HUDEP-2 (cell line): ENCODE measurements at regions not wholly inside any gene's neighbourhood (a gene's known extent, or its start where the extent isn't known, plus 50 kb on each side); places are given as distances from the start of the nearest gene placed in this dataset.
"Not testable (repeated sequence)": the region's sequence is repeated elsewhere in the genome, so short reads cannot be mapped to it uniquely, and the experiment has no call there.

Source experiments
- DNase-seq, 76 experiments: peaks; one replicate each; lab custom pipeline; 2025; ENCODE audit not compliant: unreplicated experiment in 76 of 76; lab: John Stamatoyannopoulos, UW

DNA sequence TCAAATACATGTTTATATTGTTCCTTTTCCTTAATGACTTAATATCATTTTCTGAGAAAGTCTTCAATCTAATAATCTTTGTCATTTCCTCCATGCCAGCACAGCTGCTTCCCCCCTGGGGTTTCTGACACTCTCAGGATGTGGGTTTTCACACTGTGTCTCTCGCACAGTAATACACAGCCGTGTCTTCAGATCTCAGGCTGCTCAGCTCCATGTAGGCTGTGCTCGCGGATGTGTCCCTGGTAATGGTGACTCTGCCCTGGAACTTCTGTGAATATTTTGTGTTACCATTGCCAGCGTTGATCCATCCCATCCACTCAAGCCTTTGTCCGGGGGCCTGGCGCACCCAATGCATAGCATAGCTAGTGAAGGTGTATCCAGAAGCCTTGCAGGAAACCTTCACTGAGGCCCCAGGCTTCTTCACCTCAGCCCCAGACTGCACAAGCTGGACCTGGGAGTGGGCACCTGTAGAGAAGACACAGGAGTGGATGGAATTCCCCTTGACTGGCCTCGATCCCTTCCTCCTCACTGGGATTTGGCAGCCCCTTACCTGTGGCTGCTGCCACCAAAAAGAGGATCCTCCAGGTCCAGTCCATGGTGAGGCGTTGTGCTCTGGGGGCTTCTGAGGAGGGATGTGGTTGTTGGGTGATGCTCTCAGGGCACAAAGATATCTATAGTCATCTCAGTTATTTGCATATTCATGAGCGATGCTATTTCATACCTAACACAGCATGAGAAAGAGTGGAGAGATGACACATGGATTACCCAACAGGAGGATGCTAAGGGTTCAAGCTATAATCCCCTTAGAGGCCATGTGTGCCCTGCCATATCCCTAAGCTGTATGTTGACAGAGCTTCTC is 478.8 kb downstream of the TMEM121 start:
- not testable (repeated sequence) for DNase-seq

DNA sequence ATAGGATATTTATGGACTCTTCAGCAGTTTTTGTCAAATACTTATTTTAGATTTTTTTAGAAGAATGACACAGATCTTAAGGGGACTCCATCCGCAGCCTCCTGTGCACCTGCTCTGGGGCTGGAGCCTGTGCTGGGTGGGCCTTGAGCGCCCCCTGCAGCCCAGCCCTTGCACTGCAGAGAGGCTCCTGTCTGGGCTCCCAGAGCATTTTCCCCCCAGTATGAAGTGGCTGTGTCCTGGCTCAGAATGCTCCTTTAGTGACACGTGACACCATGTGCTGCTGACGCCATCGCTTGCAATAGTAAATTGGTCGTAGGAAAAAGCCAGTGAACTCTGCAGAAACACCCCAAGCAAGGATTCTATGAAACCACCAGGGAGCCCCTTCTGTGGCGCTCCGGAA is 479.7 kb downstream of the TMEM121 start:
- peak in 13 of 76 experiments; percentile 1 to 24 (median 6) for DNase-seq

DNA sequence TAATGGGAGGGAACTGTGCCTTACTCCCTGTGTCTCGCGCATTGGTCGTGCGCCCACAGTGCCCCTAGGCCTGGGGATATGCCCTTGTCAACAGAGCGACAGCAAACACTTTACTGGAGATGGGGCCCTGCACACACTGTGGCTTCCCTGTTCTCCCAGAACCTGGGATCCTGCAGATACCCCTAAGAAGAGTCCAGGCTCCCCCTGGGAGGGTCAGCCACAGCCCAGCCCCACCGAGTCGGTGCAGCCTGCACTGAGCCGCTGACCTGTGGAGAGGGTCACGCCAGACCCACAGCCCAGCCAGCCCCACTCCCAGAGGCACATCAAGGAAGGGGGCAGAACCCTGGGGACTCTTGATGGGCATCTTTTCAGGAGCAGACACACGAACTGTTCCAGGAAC is 480.3 kb downstream of the TMEM121 start:
- DNase-seq: not testable (repeated sequence)

DNA sequence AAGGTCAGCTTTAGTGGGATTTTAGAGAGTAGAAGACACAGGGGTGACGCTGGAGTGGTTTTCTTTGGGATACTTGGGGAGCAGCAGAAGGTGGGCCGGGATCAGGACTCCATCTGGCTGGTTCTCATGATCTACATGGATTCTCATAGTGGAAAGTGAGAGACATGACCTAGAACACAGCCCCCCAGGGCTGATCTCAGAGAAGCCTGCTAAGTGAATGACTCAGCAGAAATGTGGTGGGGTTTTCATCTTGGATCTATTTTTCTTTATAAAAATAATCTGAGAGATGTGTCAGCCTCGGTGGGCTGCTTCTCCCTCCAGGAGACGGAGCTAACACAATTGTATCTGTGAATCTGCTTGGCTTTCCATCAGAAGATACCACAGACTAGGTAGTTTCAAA is 484.4 kb downstream of the TMEM121 start:
- no peak for DNase-seq

DNA sequence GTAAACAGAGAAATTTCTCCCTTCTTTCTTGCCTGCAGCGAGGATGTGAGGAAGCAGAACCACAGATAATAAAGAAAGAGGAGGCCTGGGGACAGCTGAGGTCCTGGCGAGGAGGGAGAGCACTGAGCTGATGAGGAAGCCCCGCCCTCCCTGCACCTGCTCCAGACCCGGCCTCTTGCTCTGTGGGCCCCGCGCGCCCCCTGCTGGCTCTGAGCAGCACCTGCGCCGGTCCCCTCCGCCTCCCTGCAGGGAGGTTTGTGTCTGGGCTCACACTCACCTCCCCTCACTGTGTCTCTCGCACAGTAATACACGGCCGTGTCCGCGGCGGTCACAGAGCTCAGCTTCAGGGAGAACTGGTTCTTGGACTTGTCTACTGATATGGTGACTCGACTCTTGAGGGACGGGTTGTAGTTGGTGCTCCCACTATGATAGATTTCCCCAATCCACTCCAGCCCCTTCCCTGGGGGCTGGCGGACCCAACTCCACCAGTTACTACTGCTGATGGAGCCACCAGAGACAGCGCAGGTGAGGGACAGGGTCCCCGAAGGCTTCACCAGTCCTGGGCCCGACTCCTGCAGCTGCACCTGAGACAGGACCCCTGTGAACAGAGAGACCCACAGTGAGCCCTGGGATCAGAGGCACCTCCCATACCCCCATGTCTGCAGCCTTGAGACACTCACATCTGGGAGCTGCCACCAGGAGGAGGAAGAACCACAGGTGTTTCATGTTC is 485.4 kb downstream of the TMEM121 start:
- peak in 57 of 76 experiments; percentile 2 to 71 (median 30) for DNase-seq

DNA sequence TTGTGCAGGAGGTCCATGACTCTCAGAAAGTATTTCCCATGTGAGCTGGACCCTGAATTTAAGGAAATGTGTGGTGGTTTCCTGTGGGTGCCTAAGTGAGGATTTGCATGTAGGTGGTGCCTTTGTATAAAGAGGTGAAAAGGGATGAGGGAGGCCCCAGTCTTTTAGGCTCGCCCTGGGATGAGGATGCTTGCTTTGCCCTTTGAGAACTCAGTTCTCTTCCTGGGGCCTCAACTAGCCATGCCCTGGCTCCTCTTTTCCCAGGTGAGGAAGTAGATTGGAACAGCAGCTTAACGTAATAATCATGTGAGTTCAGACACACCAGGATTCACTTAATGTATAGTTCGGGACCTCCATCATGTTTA is 486.0 kb downstream of the TMEM121 start:
- DNase-seq: not testable (repeated sequence)

DNA sequence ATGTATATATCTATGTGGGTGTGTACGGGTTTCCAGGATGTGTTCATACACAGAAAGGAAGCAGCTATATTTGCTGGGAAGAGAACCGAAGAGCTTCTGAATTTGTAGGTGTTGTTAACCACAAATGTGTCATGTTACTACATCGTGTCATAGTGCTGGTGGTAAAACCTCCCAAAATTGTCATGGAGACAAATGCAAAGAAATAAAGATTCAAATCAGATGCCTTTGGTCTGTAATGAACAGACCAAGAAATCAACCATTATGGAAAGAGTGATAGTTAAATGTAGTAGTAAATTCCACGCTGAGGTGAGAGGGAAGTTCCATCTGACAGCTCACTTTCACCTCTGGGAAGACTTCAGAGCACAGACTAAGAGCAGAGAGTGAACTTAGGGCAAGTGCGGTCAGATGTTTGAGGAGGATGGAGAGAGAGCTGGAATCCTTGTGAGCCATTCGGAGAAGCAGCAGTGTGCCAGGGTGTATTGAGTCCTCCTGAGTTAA is 487.5 kb downstream of the TMEM121 start:
- no peak for DNase-seq

DNA sequence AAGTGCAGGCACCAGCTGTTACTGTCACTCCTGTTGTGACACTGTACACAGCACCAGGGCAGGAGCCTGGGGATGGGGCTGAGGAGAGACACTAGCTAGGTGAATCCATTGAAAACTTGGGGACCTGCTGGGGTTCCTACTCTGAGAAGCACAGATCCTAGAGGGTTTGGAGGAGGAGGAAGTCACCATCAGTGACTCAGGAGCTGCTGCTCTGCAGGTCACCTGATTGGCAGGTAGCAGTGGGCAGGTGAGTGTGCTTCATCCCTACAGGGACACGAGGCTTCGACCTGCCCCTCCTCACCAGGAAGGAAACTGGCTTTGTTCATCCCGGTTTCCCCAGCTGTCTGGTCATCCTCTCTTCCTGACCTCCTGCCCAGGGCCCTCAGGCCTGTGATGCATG is 491.6 kb downstream of the TMEM121 start:
- not testable (repeated sequence) for DNase-seq

DNA sequence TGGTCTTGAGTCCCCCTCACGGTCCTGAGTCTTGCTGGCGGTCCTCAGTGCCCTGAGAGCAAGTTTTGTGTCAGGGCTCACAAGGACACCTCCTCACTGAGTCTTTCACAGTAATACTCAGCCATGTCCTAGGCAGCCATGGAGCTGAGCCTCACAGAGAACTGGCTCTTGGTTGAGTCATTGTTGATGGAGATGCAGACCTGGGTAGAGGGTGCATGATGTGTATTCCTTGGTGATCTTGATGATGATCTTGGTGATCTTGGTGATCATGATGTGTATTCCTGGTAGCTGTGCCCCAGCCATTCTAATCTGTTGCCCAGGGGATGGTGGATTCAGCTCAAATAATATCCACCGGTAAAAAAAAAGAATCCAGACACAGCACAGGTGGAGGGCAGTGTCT is 495.4 kb downstream of the TMEM121 start:
- no peak for DNase-seq

DNA sequence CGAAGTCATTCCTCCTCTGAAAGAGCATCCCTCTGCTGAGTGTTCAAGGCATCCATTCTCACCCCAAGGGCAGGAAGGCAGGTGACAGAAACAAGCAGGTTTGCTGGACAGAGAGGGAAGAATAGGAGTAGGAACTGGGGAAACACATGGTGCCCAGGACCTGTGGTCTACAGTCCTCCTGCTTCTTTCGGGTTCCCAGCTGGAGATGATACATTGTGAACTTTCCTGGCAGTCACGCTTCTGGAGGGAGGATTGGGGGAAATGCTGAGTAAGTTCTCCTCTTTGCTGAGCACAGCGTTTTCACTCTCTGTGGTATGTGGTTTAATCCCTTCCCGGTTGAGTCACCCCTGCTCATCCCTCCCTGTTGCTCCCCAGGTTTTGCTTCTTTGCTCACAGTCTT is 496.3 kb downstream of the TMEM121 start:
- DNase-seq: not testable (repeated sequence)

DNA sequence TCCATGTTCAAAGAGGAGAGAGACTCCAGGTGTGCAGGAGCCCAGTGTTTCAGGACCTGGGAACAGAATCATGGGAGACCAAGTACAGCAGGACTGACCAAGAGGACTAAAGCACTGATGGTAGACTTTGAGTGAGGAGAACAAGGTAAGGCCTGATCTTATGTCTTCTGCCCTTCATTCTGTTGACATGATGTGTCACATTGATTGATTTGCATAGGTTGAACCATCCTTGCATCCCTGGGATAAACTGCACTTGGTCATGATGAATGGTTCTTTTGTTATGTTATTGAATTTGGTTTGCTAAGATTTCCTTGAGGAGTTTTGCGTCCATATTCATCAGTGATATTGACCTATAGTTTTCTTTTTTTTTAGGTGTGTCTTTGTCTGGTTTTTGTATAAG is 497.0 kb downstream of the TMEM121 start:
- DNase-seq: no peak

DNA sequence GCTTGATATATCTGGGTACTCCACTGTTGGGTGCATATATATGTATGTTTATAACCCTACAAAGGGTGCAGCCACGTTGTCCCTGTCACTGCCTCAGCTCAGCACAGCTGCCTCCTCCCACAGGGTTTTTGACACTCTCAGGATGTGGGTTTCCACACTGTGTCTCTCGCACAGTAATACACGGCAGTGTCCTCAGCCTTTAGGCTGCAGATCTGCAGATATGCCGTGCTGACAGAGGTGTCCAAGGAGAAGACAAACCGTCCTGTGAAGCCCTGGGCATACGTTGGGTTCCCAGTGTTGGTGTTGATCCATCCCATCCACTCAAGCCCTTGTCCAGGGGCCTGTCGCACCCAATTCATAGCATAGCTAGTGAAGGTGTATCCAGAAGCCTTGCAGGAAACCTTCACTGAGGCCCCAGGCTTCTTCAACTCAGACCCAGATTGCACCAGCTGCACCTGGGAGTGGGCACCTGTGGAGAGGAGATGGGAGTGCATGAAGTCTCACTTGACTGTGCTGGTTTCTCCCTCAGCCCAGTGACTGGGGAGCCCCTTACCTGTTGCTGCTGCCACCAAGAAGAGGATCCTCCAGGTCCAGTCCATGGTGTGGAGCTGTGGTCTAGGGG is 498.7 kb downstream of the TMEM121 start:
- DNase-seq: no peak

DNA sequence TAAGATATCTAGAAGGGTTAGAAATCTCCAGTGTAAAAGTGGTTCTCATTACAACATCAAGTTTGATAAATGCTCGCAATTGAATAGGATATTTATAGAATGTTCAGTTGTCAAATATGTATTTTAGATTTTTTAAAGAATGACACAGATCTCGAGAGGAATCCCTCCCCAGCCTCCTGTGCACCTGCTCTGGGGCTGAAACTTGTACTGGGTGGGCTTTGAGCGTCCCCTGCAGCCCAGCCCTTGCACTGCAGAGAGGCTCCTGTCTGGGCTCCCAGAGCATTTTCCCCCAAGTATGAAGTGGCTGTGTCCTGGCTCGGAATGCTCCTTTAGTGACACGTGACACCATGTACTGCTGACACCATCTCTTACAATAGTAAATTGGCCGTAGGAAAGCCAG is 499.6 kb downstream of the TMEM121 start:
- DNase-seq: no peak

DNA sequence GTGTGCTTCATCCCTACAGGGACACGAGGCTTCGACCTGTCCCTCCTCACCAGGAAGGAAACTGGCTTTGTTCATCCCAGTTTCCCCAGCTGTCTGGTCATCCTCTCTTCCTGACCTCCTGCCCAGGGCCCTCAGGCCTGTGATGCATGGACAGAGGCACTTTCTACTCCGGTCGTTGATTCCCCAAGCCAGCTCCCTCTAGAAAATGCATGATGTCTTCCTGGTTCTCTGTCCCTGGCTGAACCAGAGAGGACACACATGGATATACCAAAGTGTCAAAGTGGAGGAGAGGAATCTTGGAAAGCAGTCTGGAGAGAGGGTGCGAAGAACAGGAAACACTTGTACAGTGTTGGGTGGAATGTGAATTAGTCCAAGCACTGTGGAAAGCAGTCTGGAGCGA is 501.4 kb downstream of the TMEM121 start:
- DNase-seq: not testable (repeated sequence)

DNA sequence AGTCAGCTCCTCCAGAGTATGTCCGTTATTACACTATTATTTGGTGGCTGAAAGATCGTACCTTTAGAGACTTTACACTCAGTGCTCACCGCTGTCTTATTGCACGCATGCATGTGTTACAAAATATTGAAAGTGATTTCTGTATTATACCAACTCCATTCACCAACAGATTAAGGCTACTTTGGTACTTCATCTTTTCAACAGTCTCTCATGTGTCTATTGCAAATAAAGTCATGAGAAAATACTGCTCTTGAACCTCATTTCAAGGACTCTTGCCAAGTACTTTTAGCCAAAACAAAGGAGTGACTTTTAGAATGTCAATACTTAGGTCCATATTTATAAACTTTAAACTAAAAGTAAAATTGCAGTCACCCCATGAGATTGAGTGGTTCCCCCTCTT is 503.6 kb downstream of the TMEM121 start:
- no peak for DNase-seq

DNA sequence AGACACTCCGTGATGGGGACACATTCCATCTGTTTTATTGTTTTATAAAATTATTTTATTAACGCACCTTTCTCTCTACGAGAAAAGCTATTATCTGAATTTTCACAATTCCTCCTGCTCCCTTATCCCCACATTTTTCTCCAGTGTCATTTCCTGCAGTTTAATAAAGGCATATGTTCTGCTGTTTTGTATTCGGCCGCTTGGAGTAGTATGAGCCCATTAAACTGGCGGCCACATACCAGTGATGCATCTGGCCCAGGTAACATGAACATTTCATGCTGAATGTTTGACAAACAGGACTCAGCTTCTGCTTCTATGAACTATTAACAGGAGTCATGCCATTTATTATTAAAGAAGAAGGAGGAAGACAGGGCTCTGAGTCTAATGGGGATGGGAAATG is 511.0 kb downstream of the TMEM121 start:
- DNase-seq: no peak

DNA sequence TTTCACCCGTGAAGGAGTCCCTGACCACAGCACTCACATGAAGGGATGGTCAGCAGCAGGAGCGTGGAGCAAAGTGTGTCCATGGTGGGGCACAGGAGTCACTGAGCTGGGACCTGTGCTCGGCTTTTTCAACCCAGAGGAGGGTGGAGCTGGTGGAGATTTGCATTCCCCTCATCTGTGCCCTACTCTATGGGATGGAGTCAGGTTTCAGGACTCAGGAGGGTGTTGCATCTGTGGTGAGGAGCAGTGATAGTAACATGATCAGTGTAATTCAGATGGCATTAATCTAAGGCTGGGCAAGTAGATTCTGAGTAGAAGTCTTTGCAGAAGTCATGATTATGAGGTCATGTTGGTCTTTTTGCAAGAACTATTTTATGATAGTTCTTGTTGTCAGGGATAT is 511.9 kb downstream of the TMEM121 start:
- no peak for DNase-seq

DNA sequence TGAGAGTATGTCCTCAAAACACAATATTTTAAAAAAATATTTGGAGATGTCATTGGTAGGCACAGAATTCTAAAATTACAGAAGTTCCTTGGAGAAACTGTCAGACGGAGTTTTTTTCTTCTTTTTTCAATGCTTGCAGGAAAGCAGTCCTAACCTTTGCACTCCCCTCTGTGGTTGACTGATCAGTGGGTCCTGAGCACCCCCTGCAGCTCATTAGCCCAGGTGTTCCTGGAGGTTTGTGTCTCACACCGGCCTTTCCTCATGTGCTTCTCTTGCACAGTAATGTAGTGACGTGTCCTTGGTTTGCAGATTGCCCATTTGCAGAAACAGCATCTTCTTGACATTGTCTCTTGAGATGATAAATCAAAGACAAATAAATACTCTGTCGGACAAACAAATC is 513.0 kb downstream of the TMEM121 start:
- peak in 6 of 76 experiments; percentile 6 to 16 (median 10) for DNase-seq

DNA sequence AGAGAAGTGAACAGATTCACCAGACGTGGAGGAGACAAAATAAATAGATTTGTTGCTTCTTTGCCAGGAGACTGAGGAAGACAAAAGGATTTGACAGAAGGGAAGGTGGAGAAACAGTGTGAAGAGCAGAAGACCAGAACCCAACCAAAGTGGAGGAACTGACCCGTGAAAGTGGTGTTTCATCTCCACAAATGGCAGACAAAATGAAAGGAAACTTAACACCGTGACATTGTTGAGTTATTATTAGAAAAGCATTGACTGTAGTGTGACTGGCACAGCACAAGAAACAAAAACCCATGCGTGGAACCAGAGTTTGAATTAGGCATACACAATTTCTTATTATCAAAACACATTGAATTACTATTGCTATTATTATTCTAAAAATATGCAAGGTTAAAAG is 518.1 kb downstream of the TMEM121 start:
- no peak for DNase-seq

DNA sequence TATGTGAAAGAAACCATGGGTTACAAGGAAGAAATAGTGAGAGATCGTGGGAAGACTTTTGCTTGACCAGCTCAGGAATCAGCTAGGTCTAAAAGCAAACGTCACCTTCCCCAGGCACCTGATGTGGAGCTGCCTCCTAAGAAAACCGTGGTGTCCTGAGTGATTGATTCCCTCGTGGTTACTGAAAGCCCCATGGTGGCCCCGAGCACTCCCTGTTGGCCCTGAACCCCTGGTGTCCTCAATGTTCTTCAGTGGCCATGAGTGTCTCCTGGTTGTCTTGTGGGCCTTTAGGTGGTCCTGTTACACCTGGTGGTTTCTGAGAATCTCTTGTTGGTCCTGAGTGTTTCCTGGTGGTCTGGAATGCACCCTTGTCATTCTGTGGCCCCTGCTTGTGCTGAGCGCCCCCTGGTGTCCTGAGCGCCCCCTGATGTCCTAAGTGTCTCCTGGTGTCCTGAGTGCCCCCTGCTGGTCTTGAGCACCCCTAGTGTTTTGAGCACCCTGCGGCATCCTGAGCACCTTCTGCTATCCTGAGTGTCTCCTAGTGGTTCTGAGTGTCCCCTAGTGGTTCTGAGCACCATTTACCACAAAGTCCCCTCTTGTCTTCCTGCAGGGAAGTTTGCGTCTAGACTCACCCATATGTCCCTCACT is 518.7 kb downstream of the TMEM121 start:
- DNase-seq: peak in 71 of 76 experiments; percentile 1 to 81 (median 49)

DNA sequence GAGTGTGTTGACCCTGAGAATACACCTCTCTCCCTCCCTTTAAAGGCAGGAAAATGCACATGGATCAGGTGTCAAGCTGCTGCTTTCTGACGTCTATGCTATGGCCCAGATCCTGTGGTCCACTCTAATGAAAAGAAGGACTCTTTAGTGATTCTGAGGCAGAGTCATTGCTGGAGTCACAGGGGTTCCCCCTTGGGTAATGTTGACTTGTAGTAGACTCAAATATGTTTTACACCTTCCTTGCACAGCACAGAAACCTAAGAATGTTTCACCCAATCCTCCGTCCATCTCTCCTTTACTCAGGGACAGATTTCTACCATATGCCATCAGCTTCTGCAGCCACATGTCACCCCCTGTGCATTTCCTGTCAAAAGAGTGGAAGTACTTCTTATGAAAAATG is 525.4 kb downstream of the TMEM121 start:
- DNase-seq: no peak
